NCI-H460 (cell line): ENCODE measurements at regions not wholly inside any gene's neighbourhood (a gene's known extent, or its start where the extent isn't known, plus 50 kb on each side); places are given as distances from the start of the nearest gene placed in this dataset.

ENCODE experiments used
- DNase-seq: peaks from one replicate; pipeline ENCODE4 v3.0.0-alpha.2; 2016; ENCODE audit warnings: low read depth; ENCODE audit errors: extremely low read depth

- DNase-seq = peak; percentile 11
These were observed 68.1 kb upstream of the SPTBN1 start for GRCh38 chr2:54388076-54388475.

- DNase-seq = no peak
These were observed 63.4 kb upstream of the SPTBN1 start for GRCh38 chr2:54392555-54393324.

GRCh38 chr2:54394392-54394791 lies 61.7 kb upstream of the SPTBN1 start:
- DNase-seq = no peak

GRCh38 chr2:54396107-54396506 lies 60.0 kb upstream of the SPTBN1 start:
- no peak for DNase-seq

DNA sequence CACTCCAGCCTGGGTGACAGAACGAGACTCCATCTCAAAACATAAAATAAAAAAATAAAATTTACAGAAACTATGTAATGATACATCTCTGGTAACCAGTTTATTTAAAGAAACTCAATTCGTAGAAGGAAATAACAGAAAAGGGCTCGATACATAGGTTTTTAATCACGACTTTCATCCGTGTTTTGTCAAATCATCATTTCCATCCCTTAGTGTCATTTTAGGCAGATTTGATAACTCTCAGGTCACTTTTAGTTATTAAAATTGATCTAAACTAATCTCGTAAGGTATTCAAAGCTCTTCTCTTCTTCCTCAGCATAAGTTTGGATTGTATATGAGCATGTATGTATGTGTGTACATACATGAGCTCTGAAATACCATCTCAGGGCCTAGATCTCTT lies 59.3 kb upstream of the SPTBN1 start:
- no peak for DNase-seq

- no peak for DNase-seq
These were observed 58.7 kb upstream of the SPTBN1 start for GRCh38 chr2:54397426-54397825.

- DNase-seq = no peak
These were observed 54.6 kb upstream of the SPTBN1 start for GRCh38 chr2:54401554-54401953.

GRCh38 chr2:54402350-54402749 lies 53.8 kb upstream of the SPTBN1 start:
- peak; percentile 21 for DNase-seq

DNA sequence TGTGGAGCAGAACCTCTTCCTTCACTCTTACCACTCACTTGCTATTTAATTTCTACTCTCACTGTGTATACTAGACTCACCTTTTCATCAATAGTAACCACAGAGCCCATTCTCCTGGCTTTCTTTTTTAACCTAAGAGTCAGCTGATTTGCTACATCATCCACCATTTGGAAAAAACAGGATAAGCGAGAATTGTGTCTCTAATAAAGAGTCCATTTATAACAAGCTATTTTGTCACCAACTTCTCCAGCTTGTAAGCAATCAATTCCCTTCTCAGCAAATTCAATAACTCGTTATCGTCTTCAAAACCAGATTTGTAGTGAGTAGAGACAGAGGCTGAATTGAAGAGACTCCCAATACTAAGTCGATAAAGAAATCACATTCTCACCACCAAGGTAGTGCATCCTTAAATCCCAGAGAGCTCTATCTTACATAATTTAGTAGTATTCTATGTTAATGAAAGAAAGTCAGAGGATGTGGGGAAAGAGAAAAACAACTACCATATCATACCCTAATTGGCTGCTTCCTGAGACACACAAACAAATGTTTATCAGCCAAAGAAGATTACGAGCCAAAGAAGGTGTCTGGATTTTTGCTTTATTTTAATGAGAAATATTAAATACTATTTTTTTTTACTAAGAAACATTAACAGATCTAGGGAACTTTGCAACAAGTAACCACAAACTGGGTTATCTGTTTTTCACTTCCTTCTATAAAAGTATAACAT lies 52.5 kb upstream of the SPTBN1 start:
- DNase-seq = no peak

DNA sequence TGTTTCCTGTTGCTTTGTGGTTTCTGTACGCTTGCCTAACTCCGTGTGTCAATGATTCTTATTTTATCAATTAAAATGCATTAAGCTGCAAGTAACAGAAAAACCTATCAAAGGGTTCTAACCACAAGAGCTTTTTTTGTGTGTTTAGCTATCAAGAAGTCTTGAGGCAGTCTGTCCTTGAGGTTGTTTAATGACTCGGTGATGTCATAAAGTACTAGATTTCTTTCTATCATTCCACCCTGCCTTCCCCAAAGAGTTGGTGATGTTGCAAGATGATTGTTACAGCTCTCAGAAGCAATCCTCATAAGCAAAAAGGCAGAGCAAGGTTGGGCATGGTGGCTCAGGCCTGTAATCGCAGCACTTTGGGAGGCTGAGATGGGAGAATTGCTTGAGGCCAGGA lies 51.9 kb upstream of the SPTBN1 start:
- no peak for DNase-seq

- DNase-seq = no peak
These were observed 50.1 kb upstream of the SPTBN1 start for GRCh38 chr2:54406031-54406430.
